Gastroesophageal sphincter (tissue), 4 donors: ENCODE measurements at regions not wholly inside any gene's neighbourhood (a gene's known extent, or its start where the extent isn't known, plus 50 kb on each side); places are given as distances from the start of the nearest gene placed in this dataset.

Source experiments
- ATAC-seq: fragments of 150-250 bp; one replicate; pipeline ENCODE4 v1.9.1; 2016; ENCODE audit warnings: mild to moderate bottlenecking, moderate library complexity
- H3K27ac ChIP-seq, 4 donors: fragments of 200-600 bp; sonication (generic) in 3 of 4; 1 replicate in 3 of 4; 2 replicates in 1 of 4; pipeline ENCODE4 v1.5.1; 2016 to 2019
- H3K27me3 ChIP-seq: fragments of 200-600 bp; sonication (generic); one replicate; pipeline ENCODE4 v1.5.1; 2019
- H3K36me3 ChIP-seq, 2 donors: fragments of 200-600 bp; sonication (generic); one replicate each; pipeline ENCODE4 v1.5.1; 2019; ENCODE audit warnings: control low read depth in 1 of 2
- H3K4me1 ChIP-seq, 3 donors: fragments of 200-600 bp; sonication (generic); 1 replicate in 2 of 3; 2 replicates in 1 of 3; pipeline ENCODE4 v1.5.1; 2016 to 2019; ENCODE audit warnings: control low read depth in 2 of 3
- H3K4me3 ChIP-seq, 2 donors: fragments of 200-600 bp; sonication (generic); one replicate each; pipeline ENCODE4 v1.5.1; 2019; ENCODE audit warnings: mild to moderate bottlenecking in 1 of 2, moderate library complexity in 1 of 2
- H3K9me3 ChIP-seq, 3 donors: fragments of 200-600 bp; sonication (generic); one replicate each; pipeline ENCODE4 v1.5.1; 2017 to 2019; ENCODE audit warnings: control low read depth in 2 of 3
- EP300 ChIP-seq: sonication (generic); formaldehyde crosslinking; IDR thresholded peaks from one replicate; pipeline ENCODE4 v1.6.1; 2017; ENCODE audit warnings: antibody characterized with exemption, mild to moderate bottlenecking
- POLR2A ChIP-seq, 2 donors: fragments of 450-650 bp; IDR thresholded peaks; one replicate each; pipeline ENCODE4 v1.6.1; 2017; ENCODE audit warnings: antibody characterized with exemption in 2 of 2, mild to moderate bottlenecking in 2 of 2, moderate library complexity in 1 of 2
- POLR2AphosphoS5 ChIP-seq: sonication (generic); formaldehyde crosslinking; IDR thresholded peaks from one replicate; pipeline ENCODE4 v1.6.1; 2017; ENCODE audit warnings: antibody characterized with exemption
- WGBS, 2 donors: methylation state at CpG; one replicate each; pipeline ENCODE4 v1.1.5; 2018; ENCODE audit warnings: low coverage in 1 of 2; 5-methylcytosine and 5-hydroxymethylcytosine counted together
- TF ChIP-seq, protein P1 (sequence below), 4 experiments: fragments of 200-600 bp in 2 of 4; fragments of 450-650 bp in 2 of 4; sonication (generic) in 1 of 4; IDR thresholded peaks; one replicate each; pipeline ENCODE4 v1.5.1; 2017 to 2019; ENCODE audit warnings: antibody characterized with exemption in 4 of 4, mild to moderate bottlenecking in 2 of 4, moderate library complexity in 2 of 4

DNA sequence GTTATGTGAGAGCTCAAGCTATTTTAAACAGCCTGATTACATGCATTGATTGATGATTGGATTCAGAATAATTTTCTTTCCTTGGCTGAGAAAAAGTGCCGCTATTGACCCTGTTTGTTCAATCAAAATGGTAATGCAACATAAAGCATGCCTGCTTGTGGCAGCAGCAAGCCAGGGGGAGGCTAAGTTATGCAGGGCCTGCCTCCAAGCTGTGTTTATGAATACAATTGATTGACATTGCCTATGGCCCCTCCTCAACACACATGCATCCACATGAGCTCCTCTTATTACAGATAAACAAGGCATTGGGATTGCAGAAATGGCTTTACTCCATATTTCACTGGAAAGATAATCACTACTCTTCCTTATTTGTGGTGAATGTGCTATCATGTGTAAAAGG lies 395.6 kb downstream of the TDRD15 start:
- Histone ChIP-seq H3K9me3 (no peaks in the 10 kb centered on the region), H3K4me3 (no peak overlapping the region), H3K27ac (no peak overlapping the region), H3K27me3 (no peaks in the 10 kb centered on the region), H3K36me3 (no peaks in the 10 kb centered on the region), H3K4me1 (no peaks in the 10 kb centered on the region)
- ATAC-seq = no peak
- TF ChIP-seq POLR2A (IDR thresholded peaks at IDR 0.05) (no peak), EP300 (no peak), POLR2AphosphoS5 (no peak)
- TF ChIP-seq, protein P1, sequence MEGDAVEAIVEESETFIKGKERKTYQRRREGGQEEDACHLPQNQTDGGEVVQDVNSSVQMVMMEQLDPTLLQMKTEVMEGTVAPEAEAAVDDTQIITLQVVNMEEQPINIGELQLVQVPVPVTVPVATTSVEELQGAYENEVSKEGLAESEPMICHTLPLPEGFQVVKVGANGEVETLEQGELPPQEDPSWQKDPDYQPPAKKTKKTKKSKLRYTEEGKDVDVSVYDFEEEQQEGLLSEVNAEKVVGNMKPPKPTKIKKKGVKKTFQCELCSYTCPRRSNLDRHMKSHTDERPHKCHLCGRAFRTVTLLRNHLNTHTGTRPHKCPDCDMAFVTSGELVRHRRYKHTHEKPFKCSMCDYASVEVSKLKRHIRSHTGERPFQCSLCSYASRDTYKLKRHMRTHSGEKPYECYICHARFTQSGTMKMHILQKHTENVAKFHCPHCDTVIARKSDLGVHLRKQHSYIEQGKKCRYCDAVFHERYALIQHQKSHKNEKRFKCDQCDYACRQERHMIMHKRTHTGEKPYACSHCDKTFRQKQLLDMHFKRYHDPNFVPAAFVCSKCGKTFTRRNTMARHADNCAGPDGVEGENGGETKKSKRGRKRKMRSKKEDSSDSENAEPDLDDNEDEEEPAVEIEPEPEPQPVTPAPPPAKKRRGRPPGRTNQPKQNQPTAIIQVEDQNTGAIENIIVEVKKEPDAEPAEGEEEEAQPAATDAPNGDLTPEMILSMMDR (IDR thresholded peaks at IDR 0.05) = no peak
- 100% methylated on average over 1 of the region's 1 CpG; no CpG with 5 or more reads in 1 of the 2 donors for WGBS, 2 donors

DNA sequence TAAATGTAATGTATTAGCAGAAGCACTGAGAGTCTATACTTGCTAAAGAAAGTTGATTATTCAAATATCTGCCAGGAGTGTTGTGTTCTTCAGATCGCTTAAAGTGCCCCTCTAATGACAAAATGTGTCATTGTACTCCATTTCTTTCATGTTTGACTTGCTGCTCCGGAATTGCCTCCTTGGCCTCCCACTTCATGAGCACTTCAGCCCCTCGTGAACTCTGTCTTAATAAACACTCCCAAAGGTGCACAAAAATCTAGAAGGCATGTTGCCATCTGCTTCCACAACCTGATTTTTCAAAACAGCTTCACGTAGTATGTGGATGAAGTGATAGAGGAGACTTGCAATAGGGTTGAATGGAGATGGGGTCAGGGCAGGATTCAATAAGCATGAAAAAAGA lies 396.1 kb downstream of the TDRD15 start:
- 73 to 88% methylated on average over 4 of the region's 4 CpGs for WGBS, 2 donors
- Histone ChIP-seq H3K4me1 (no peaks in the 10 kb centered on the region), H3K4me3 (no peak overlapping the region), H3K27me3 (no peaks in the 10 kb centered on the region), H3K27ac (no peak overlapping the region), H3K9me3 (no peaks in the 10 kb centered on the region), H3K36me3 (no peaks in the 10 kb centered on the region)
- TF ChIP-seq POLR2AphosphoS5 (no peak), POLR2A (IDR thresholded peaks at IDR 0.05) (no peak), EP300 (no peak)
- TF ChIP-seq, protein P1 (IDR thresholded peaks at IDR 0.05) = no peak
- ATAC-seq = no peak

DNA sequence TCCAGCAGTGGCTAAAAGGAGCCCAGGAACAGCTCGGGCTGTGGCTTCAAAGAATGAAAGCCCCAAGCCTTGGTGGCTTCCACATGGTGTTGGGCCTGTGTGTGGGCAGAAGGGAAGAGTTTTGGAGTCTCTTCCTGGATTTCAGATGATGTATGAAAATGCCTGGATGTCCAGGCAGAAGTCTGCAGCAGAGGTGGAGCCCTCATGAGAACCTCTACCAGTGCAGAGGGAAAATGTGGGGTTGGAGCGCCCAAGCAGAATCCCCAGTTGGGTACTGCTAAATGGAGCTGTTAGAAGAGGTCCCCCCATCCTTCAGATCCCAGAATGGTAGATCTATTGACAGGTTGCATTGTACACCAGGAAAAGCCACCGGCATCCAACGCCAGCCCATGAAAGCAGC lies 412.1 kb downstream of the TDRD15 start:
- H3K4me3 ChIP-seq = no peak overlapping the region
- peaks cover 0 to 26% (median 0%) of the 10 kb centered on the region in 3 donors for H3K9me3 ChIP-seq
- no peaks in the 10 kb centered on the region for H3K4me1 ChIP-seq
- H3K27me3 ChIP-seq = no peaks in the 10 kb centered on the region
- TF ChIP-seq, protein P1 (IDR thresholded peaks at IDR 0.05) = no peak
- TF ChIP-seq EP300 (no peak), POLR2A (IDR thresholded peaks at IDR 0.05) (no peak), POLR2AphosphoS5 (no peak)
- no peak overlapping the region for H3K27ac ChIP-seq
- WGBS, 2 donors = 42% methylated on average over 2 of the region's 4 CpGs; no CpG with 5 or more reads in 1 of the 2 donors
- no peak for ATAC-seq
- H3K36me3 ChIP-seq = no peaks in the 10 kb centered on the region

DNA sequence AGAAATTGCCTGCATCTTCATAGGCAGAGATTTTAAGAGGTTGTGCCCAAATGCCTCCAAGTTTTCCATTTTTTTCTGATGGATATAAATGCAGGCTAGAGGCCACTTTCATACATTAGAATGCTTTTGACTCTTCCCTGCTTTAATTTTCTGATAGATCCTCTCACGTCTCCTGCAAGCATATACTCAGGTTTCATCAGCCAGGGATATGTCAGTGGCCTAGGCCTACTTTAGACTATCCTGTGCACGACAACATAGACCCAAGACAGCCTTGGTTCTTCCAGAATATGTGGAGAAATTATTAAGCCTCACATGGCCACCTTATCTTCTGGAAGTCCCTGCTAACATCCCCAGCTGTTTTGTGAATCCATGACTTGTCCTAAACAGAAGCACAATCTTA lies 415.9 kb downstream of the TDRD15 start:
- TF ChIP-seq POLR2AphosphoS5 = no peak
- TF ChIP-seq, protein P1 (IDR thresholded peaks at IDR 0.05) = no peak
- TF ChIP-seq EP300 = no peak
- TF ChIP-seq POLR2A (IDR thresholded peaks at IDR 0.05) = no peak
- WGBS, 2 donors = 85 to 89% methylated on average over 2 of the region's 2 CpGs
- H3K27ac ChIP-seq = no peak overlapping the region

DNA sequence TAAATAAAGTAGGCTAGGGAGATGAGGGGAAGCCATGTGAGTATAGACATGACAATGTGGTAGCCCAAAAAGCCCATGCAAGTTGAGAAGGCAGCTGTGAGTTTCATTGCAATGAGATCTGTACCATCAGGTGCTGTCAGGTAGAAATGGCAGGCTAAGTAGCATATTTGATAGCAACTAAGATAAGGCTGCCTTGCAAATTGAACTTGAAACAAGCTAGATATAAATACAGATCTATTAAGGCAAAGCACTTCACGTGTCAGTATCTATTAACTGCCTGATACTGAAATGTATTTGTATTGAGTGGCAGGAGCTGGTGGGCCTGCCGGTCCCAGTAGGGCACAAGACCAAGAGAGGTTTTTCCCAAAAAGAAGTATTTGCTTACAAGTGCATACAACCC lies 419.9 kb downstream of the TDRD15 start:
- TF ChIP-seq POLR2AphosphoS5 = no peak
- TF ChIP-seq, protein P1 (IDR thresholded peaks at IDR 0.05) = no peak
- TF ChIP-seq POLR2A (IDR thresholded peaks at IDR 0.05) = no peak
- TF ChIP-seq EP300 = no peak
- no peaks in the 10 kb centered on the region for H3K36me3 ChIP-seq
- H3K4me3 ChIP-seq = no peak overlapping the region
- ATAC-seq = no peak
- no peaks in the 10 kb centered on the region for H3K27me3 ChIP-seq
- WGBS, 2 donors = 49 to 75% methylated on average over 2 of the region's 2 CpGs
- no peak overlapping the region for H3K27ac ChIP-seq
- no peaks in the 10 kb centered on the region for H3K9me3 ChIP-seq
- H3K4me1 ChIP-seq = no peaks in the 10 kb centered on the region

More for the DNA sequence above, 415.9 kb downstream of the TDRD15 start:
- Histone ChIP-seq H3K36me3 (no peaks in the 10 kb centered on the region), H3K27me3 (no peaks in the 10 kb centered on the region), H3K4me3 (no peak overlapping the region), H3K9me3 (peaks cover 0 to 15% (median 0%) of the 10 kb centered on the region in 3 donors), H3K4me1 (no peaks in the 10 kb centered on the region)
- no peak for ATAC-seq
